KBM-7 (cell line): ENCODE measurements at regions not wholly inside any gene's neighbourhood (a gene's known extent, or its start where the extent isn't known, plus 50 kb on each side); places are given as distances from the start of the nearest gene placed in this dataset.

Source experiments
- DNase-seq: peaks from one replicate; pipeline ENCODE4 v3.0.0-alpha.2; 2015
- in situ Hi-C: fragments of 300-500 bp; cut with MboI; formaldehyde crosslinking; loops from 2 replicates; pipeline ENCODE4 v1.14.3; 2020; ENCODE audit warnings: low sequenced_read_pairs, low pct_unique_long_range_greater_than_20kb, mixed read lengths

- DNase-seq: no peak
- in situ Hi-C loops: no loop called here
Observed at GRCh38 chr9:87259543-87260518, 237.8 kb upstream of the DAPK1 start.

- in situ Hi-C loops: no loop called here
Observed at GRCh38 chr9:87263291-87263690, 234.4 kb upstream of the DAPK1 start.

DNA sequence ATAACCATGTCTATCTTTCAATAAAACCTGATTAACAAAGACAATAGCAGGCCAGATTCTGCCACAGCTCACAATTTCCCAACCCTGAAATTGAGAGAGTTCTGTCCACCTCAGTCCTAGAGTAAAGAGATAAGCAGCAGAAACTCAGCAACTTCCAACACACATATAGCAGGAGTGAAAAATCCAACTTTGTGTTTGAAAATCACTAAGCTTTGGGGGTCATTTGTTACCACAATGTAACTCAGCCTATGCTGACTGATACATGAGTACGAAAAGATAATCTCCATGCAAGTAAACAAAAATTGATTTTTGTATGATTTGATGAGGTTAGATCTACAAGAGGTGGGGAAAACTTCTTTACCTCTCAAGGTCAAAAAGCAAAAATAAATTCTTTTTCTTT, 231.0 kb upstream of the DAPK1 start:
- DNase-seq: no peak
- in situ Hi-C loops: no loop called here

More at GRCh38 chr9:87263291-87263690, 234.4 kb upstream of the DAPK1 start:
- no peak for DNase-seq

- DNase-seq: no peak
- in situ Hi-C loops: no loop called here
Observed at GRCh38 chr9:87267251-87268070, 230.2 kb upstream of the DAPK1 start.

DNA sequence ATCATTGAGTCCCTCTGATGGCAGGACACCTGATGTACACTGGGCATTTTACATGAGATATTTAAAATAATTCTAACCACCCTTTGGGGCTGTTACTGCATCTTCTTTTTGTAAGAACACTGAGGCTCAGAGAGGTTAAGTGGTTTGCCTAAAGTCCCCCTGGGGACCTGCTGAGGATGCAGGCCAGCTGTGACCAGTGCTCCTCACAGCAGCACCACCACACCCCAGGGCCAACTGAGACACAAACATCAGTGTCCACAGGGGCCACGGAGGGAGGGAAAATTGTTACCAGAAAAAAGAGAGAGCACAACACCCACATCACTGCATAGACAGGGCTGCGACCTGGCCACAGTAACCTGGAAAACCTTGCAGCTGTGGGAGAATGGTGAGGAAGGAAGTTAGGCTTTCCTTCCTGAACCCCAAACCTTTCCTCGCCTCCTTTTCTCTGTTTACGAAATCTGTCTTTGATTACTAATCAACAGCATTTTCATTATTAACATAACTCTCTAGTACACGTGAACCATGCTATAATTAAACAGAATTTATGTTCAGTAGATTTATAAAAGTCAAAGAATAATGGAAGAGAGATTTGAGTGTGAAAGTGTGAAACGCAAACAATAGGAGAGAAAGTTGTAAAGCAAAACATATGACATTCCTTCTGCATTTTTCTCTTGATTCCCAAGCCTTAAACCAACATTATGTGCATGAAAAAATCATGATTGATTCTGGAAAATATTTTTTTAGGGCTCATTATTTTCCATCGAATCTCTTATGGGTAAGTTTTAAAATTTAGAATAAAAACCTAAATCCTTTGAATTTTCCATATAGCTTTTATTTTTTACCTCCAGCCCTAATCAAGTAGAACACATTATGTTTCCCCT, 228.1 kb upstream of the DAPK1 start:
- in situ Hi-C loops: no loop called here
- DNase-seq: no peak

- DNase-seq: no peak
- in situ Hi-C loops: no loop called here
Observed at GRCh38 chr9:87270221-87270847, 227.3 kb upstream of the DAPK1 start.

GRCh38 chr9:87270848-87271234, 226.8 kb upstream of the DAPK1 start:
- no peak for DNase-seq
- in situ Hi-C loops: no loop called here

GRCh38 chr9:87271696-87272477, 225.8 kb upstream of the DAPK1 start:
- in situ Hi-C loops: no loop called here
- DNase-seq: no peak

- no peak for DNase-seq
- in situ Hi-C loops: no loop called here
Observed at GRCh38 chr9:87275047-87275725, 222.5 kb upstream of the DAPK1 start.

GRCh38 chr9:87276327-87276841, 221.3 kb upstream of the DAPK1 start:
- in situ Hi-C loops: no loop called here
- DNase-seq: no peak

DNA sequence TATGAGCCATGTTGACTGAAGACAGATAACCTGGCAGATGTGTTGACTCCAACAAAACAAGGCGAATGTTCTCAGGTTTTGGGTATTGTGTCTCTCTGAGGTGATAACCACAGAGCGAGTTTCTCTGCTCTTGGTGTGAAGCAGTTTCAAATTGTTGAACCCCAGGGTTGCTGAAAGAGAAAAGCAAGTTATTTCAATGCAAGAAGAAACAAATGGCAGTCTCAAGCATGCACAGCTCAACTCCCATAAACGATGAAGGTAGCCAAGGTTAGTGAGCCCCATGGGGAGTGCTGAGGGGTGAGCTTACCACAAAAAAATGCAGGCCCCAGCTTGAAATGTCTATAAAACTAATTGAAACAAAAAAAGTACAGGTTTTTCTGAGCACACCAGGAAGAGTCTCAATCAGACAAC, 220.8 kb upstream of the DAPK1 start:
- in situ Hi-C loops: no loop called here
- no peak for DNase-seq

DNA sequence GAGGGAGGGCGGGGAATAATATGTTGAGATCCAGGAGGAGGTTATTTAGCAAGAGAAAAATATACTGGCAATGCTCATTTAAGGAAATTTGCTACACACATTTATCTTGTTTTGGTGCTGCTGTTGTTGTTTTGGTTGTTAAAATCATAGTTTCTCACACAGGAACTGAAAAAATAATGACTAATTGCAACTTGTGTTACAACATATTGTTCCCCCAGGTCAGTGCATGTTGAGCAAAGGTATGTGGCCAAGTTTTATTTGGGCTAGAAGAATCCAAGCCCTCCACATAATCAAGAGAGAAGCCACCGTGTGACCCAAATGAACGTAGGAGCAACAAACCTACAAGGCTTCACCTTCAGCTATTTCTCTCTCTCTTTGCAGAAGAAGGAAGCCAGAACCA, 220.3 kb upstream of the DAPK1 start:
- no peak for DNase-seq
- in situ Hi-C loops: no loop called here

- in situ Hi-C loops: no loop called here
- DNase-seq: no peak
Observed at GRCh38 chr9:87278971-87279733, 218.5 kb upstream of the DAPK1 start.

DNA sequence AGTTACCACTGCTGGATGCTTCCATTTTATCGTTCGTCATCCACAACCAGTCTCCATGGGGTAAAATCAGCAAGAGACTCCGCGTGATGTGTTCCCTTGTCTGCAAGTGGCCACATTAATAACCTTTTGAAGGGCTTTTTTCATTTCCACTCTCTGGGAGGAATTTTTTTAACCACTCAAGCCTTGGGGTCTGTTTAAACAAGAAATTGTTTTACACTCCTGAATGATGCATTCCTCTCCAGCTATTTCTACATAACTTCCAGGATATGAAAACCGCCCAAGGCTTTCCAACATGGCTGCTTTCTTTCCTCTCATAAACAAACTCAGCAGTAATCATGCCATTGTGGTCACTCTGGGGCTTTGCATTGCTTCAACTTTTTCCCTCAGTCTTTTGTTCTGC, 217.2 kb upstream of the DAPK1 start:
- no peak for DNase-seq
- in situ Hi-C loops: no loop called here

DNA sequence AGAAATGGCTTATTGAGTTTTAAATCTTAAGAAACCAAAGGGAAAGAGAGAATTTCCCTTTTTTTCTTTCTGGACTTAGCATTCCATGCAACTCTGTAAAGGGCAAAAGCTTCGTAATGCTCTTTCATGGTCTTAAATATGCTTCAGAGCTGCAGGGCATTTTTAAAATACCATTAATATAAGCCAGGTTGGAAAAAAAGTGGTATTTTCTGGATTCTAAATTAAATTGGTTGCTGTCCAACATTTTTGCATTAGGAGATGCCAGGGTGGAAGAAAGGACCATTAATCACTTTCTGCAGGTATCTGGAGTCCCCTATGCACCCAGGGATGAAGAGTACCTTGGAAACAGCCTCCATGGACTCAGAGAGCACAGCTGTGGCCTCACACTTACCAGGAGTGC, 215.1 kb upstream of the DAPK1 start:
- in situ Hi-C loops: no loop called here
- DNase-seq: no peak

DNA sequence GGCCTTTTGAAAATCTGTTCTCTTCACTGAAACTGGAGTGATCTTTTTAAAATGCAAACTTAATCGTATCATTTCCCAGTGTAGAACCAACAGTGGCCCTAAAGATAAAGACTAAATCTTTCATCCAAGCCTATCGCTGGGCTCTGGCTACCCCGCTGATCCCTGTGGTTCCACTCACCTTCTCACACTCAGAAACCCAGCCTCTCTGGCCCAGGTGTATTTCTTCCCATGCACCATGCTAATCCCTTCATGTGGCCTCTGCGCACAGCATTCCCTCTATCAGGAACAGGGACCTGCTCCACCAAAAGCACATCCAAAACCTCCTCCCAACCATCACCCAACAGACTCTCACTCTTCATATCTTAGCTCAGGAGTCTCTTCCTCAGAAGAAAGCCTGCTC, 214.1 kb upstream of the DAPK1 start:
- DNase-seq: no peak
- in situ Hi-C loops: no loop called here
